Astrocyte (in vitro differentiated cells and primary cell): ENCODE measurements at regions not wholly inside any gene's neighbourhood (a gene's known extent, or its start where the extent isn't known, plus 50 kb on each side); places are given as distances from the start of the nearest gene placed in this dataset.

Source experiments
- DNase-seq: peaks from one replicate; pipeline ENCODE4 v3.0.0-alpha.2; 2010; ENCODE audit warnings: low read depth
- FAIRE-seq: peaks from 2 replicates; lab custom pipeline; 2011; peaks lifted over from hg19 to GRCh38; lab: Jason Lieb, UNC
- H2AFZ ChIP-seq: 2 replicates; pipeline ENCODE4 v1.6.0; 2012; ENCODE audit warnings: low read depth, low read length, inconsistent platforms
- H3K27ac ChIP-seq: 2 replicates; pipeline ENCODE4 v1.5.1; 2011; ENCODE audit warnings: low read depth, low read length, inconsistent platforms
- H3K27me3 ChIP-seq: 2 replicates; pipeline ENCODE4 v1.6.0; 2011; ENCODE audit warnings: low read length, inconsistent platforms; ENCODE audit not compliant: insufficient read depth
- H3K36me3 ChIP-seq: 2 replicates; pipeline ENCODE4 v1.5.1; 2011; ENCODE audit warnings: low read length, inconsistent platforms; ENCODE audit not compliant: insufficient read depth
- H3K4me1 ChIP-seq: 2 replicates; pipeline ENCODE4 v1.5.1; 2011; ENCODE audit warnings: low read length, inconsistent platforms; ENCODE audit not compliant: insufficient read depth
- H3K4me2 ChIP-seq: 2 replicates; pipeline ENCODE4 v1.6.0; 2012; ENCODE audit warnings: low read length, inconsistent platforms
- H3K4me3 ChIP-seq: 2 replicates; pipeline ENCODE4 v1.5.1; 2011; ENCODE audit warnings: low read depth, mild to moderate bottlenecking, low read length, inconsistent platforms; ENCODE audit not compliant: insufficient read depth
- H3K79me2 ChIP-seq: 2 replicates; pipeline ENCODE4 v1.6.0; 2012; ENCODE audit warnings: mild to moderate bottlenecking, low read length, inconsistent platforms; ENCODE audit not compliant: insufficient read depth
- H3K9ac ChIP-seq: 2 replicates; pipeline ENCODE4 v1.6.0; 2012; ENCODE audit warnings: mild to moderate bottlenecking, low read length, inconsistent platforms
- H3K9me3 ChIP-seq: 2 replicates; pipeline ENCODE4 v1.5.1; 2012; ENCODE audit warnings: low read depth, mild to moderate bottlenecking, low read length, inconsistent platforms; ENCODE audit not compliant: insufficient read depth
- H4K20me1 ChIP-seq: 2 replicates; pipeline ENCODE4 v1.6.0; 2012; ENCODE audit warnings: low read length, inconsistent platforms; ENCODE audit not compliant: insufficient read depth
- H3K27ac Mint-ChIP-seq: one replicate; pipeline ENCODE4 v1.8.0; 2021; ENCODE audit warnings: mild to moderate bottlenecking, mixed read lengths; ENCODE audit not compliant: unreplicated experiment
- H3K27me3 Mint-ChIP-seq: one replicate; pipeline ENCODE4 v1.8.0; 2021; ENCODE audit warnings: low read depth, mixed read lengths; ENCODE audit not compliant: unreplicated experiment
- H3K36me3 Mint-ChIP-seq: one replicate; pipeline ENCODE4 v1.8.0; 2021; ENCODE audit warnings: low read depth, mixed read lengths; ENCODE audit not compliant: unreplicated experiment
- H3K4me1 Mint-ChIP-seq: one replicate; pipeline ENCODE4 v1.8.0; 2021; ENCODE audit warnings: low read depth, mixed read lengths; ENCODE audit not compliant: unreplicated experiment
- H3K4me3 Mint-ChIP-seq: one replicate; pipeline ENCODE4 v1.8.0; 2021; ENCODE audit warnings: mild to moderate bottlenecking, moderate library complexity, mixed read lengths; ENCODE audit not compliant: unreplicated experiment
- H3K9me3 Mint-ChIP-seq: one replicate; pipeline ENCODE4 v1.8.0; 2021; ENCODE audit warnings: mild to moderate bottlenecking, mixed read lengths; ENCODE audit not compliant: unreplicated experiment
- CTCF ChIP-seq: IDR thresholded peaks from 2 replicates; pipeline ENCODE4 v1.5.1; 2011; ENCODE audit warnings: low read depth, mild to moderate bottlenecking, inconsistent platforms, low read length, moderate library complexity; ENCODE audit not compliant: insufficient read depth
- EZH2 ChIP-seq: IDR thresholded peaks from 2 replicates; pipeline ENCODE4 v1.6.1; 2012; ENCODE audit warnings: mild to moderate bottlenecking, low read length, inconsistent platforms; ENCODE audit not compliant: insufficient read depth

DNA sequence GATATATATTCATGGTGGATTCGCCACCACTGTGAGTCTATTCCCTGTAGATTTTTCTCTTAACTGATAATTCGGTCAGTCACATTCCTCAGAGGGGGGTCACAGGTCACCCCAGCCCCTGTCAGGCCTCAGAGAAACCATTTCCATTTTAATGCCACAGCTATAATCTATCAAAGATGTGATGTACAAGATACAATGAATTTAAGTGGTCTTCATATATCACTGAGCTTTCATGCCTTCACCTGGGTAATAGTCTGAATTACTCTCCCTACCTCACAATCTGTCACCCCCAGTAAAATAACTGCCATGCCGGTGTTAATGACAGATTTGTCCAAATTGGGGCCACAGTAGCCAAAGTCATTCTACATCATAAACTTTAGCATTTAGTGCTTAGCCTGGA lies 64.7 kb downstream of the NKX6-1 start:
- no peak overlapping the region for H3K4me2 ChIP-seq
- H3K4me3 ChIP-seq = no peak overlapping the region
- H3K9me3 Mint-ChIP-seq = no peaks in the 10 kb centered on the region
- no peak for DNase-seq
- H3K9me3 ChIP-seq = no peaks in the 10 kb centered on the region
- H3K4me1 ChIP-seq = no peaks in the 10 kb centered on the region
- no peaks in the 10 kb centered on the region for H3K79me2 ChIP-seq
- H3K27me3 Mint-ChIP-seq = peaks cover 4% of the 10 kb centered on the region
- no peaks in the 10 kb centered on the region for H3K36me3 Mint-ChIP-seq
- H3K9ac ChIP-seq = no peak overlapping the region
- H3K27ac Mint-ChIP-seq = no peak overlapping the region
- H3K4me1 Mint-ChIP-seq = peaks cover 2% of the 10 kb centered on the region
- no peak overlapping the region for H2AFZ ChIP-seq
- H3K27me3 ChIP-seq = no peaks in the 10 kb centered on the region
- no peak for FAIRE-seq
- H3K27ac ChIP-seq = no peak overlapping the region
- no peaks in the 10 kb centered on the region for H3K36me3 ChIP-seq
- H4K20me1 ChIP-seq = no peaks in the 10 kb centered on the region
- no peak overlapping the region for H3K4me3 Mint-ChIP-seq
- TF ChIP-seq CTCF = no peak

DNA sequence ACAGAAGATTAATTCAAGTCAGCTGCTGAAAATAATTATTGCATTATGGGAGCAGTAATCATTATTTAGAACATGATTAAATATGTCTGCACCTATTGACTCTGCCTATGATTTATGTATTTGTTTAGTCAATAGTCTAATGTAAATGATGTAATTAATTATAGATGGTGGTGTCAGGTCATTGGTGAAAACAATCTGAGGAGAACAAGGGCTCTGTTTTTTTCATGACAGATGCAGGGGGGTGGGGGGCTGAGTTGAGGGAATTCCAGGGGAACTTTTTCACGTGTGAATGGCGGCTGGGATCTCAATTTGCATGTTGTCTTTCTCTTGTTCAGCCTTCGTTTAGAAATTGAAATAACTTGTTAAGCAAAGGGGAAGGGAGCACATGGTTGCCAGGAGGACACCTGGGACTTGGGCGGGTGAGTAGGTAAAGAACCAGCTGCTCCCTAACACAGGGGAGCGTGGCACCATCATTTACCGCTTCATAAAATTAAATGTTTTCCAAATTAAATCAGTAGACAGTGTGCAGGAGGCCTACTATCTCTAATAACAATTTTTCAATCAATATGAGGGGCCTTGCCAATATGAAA lies 65.4 kb downstream of the NKX6-1 start:
- Histone ChIP-seq H2AFZ (no peak overlapping the region), H3K9me3 (no peaks in the 10 kb centered on the region), H3K27ac (no peak overlapping the region), H3K36me3 (no peaks in the 10 kb centered on the region), H3K4me3 (no peak overlapping the region), H3K79me2 (no peaks in the 10 kb centered on the region), H3K27me3 (no peaks in the 10 kb centered on the region), H3K4me2 (no peak overlapping the region), H3K9ac (no peak overlapping the region), H3K4me1 (no peaks in the 10 kb centered on the region), H4K20me1 (no peaks in the 10 kb centered on the region)
- Mint-ChIP-seq H3K27me3 (peaks cover 4% of the 10 kb centered on the region), H3K9me3 (no peaks in the 10 kb centered on the region), H3K27ac (no peak overlapping the region), H3K4me3 (no peak overlapping the region), H3K36me3 (no peaks in the 10 kb centered on the region), H3K4me1 (no peaks in the 10 kb centered on the region)
- FAIRE-seq = no peak
- TF ChIP-seq CTCF = no peak
- no peak for TF ChIP-seq EZH2
- DNase-seq = no peak

GRCh38 chr4:84432713-84433112 lies 66.4 kb downstream of the NKX6-1 start:
- no peak overlapping the region for H3K4me3 Mint-ChIP-seq
- Histone ChIP-seq H3K36me3 (no peaks in the 10 kb centered on the region), H3K27ac (no peak overlapping the region), H3K9me3 (no peaks in the 10 kb centered on the region), H3K4me3 (no peak overlapping the region), H2AFZ (no peak overlapping the region), H3K4me1 (no peaks in the 10 kb centered on the region), H4K20me1 (no peaks in the 10 kb centered on the region), H3K79me2 (no peaks in the 10 kb centered on the region), H3K9ac (no peak overlapping the region), H3K27me3 (no peaks in the 10 kb centered on the region), H3K4me2 (no peak overlapping the region)
- H3K27me3 Mint-ChIP-seq = peaks cover 2% of the 10 kb centered on the region
- H3K27ac Mint-ChIP-seq = no peak overlapping the region
- DNase-seq (no peak), FAIRE-seq (no peak)
- no peaks in the 10 kb centered on the region for H3K9me3 Mint-ChIP-seq
- H3K4me1 Mint-ChIP-seq = no peaks in the 10 kb centered on the region
- TF ChIP-seq EZH2 (no peak), CTCF (no peak)
- H3K36me3 Mint-ChIP-seq = no peaks in the 10 kb centered on the region
